ENCODE measurements at regions not wholly inside any gene's neighbourhood (a gene's known extent, or its start where the extent isn't known, plus 50 kb on each side); places are given as distances from the start of the nearest gene placed in this dataset.
"Not testable (repeated sequence)": the region's sequence is repeated elsewhere in the genome, so short reads cannot be mapped to it uniquely, and the experiment has no call there.

GRCh38 chr20:47999166-47999565 lies 213.9 kb upstream of the SULF2 start:
- H3K9me3 Mint-ChIP-seq: peaks cover 0 to 15% (median 3%) of the 10 kb centered on the region in 3 donors
- H3K4me3 Mint-ChIP-seq: no peak overlapping the region
- no peaks in the 10 kb centered on the region for H3K36me3 Mint-ChIP-seq
- peaks cover 20 to 22% (median 20%) of the 10 kb centered on the region in 3 donors for H3K4me1 Mint-ChIP-seq
- no peaks in the 10 kb centered on the region for H3K27me3 Mint-ChIP-seq
- H3K27ac Mint-ChIP-seq: no peak overlapping the region

- peaks cover 0 to 13% (median 2%) of the 10 kb centered on the region in 3 donors for H3K9me3 Mint-ChIP-seq
- H3K27ac Mint-ChIP-seq: no peak overlapping the region
- no peaks in the 10 kb centered on the region for H3K27me3 Mint-ChIP-seq
- peaks cover 15 to 20% (median 18%) of the 10 kb centered on the region in 3 donors for H3K4me1 Mint-ChIP-seq
- no peaks in the 10 kb centered on the region for H3K36me3 Mint-ChIP-seq
- H3K4me3 Mint-ChIP-seq: no peak overlapping the region
These were observed 213.5 kb upstream of the SULF2 start for GRCh38 chr20:47998736-47999135.

- Mint-ChIP-seq H3K36me3 (peaks cover 4% of the 10 kb centered on the region), H3K27me3 (peaks cover 6% of the 10 kb centered on the region), H3K9me3 (peaks cover 4 to 8% (median 5%) of the 10 kb centered on the region in 3 donors), H3K4me1 (no peaks in the 10 kb centered on the region), H3K27ac (no peak overlapping the region), H3K4me3 (no peak overlapping the region)
These were observed 210.4 kb upstream of the SULF2 start for GRCh38 chr20:47995661-47996060.

GRCh38 chr20:47993817-47994216 lies 208.5 kb upstream of the SULF2 start:
- H3K27ac Mint-ChIP-seq: no peak overlapping the region
- H3K4me1 Mint-ChIP-seq: no peaks in the 10 kb centered on the region
- H3K9me3 Mint-ChIP-seq: peaks cover 4 to 8% (median 5%) of the 10 kb centered on the region in 3 donors
- no peak overlapping the region for H3K4me3 Mint-ChIP-seq
- peaks cover 6% of the 10 kb centered on the region for H3K27me3 Mint-ChIP-seq
- H3K36me3 Mint-ChIP-seq: peaks cover 4% of the 10 kb centered on the region

GRCh38 chr20:47993035-47993755 lies 207.9 kb upstream of the SULF2 start:
- no peaks in the 10 kb centered on the region for H3K4me1 Mint-ChIP-seq
- H3K27ac Mint-ChIP-seq: no peak overlapping the region
- no peak overlapping the region for H3K4me3 Mint-ChIP-seq
- peaks cover 8% of the 10 kb centered on the region for H3K27me3 Mint-ChIP-seq
- H3K36me3 Mint-ChIP-seq: peaks cover 4% of the 10 kb centered on the region
- peaks cover 4 to 8% (median 5%) of the 10 kb centered on the region in 3 donors for H3K9me3 Mint-ChIP-seq

- H3K27me3 Mint-ChIP-seq: peaks cover 8% of the 10 kb centered on the region
- peaks cover 4 to 8% (median 5%) of the 10 kb centered on the region in 3 donors for H3K9me3 Mint-ChIP-seq
- no peak overlapping the region for H3K27ac Mint-ChIP-seq
- H3K4me3 Mint-ChIP-seq: no peak overlapping the region
- peaks cover 6% of the 10 kb centered on the region for H3K36me3 Mint-ChIP-seq
- no peaks in the 10 kb centered on the region for H3K4me1 Mint-ChIP-seq
These were observed 206.7 kb upstream of the SULF2 start for GRCh38 chr20:47991875-47992488.

GRCh38 chr20:47990507-47991150 lies 205.3 kb upstream of the SULF2 start:
- Mint-ChIP-seq H3K27ac (no peak overlapping the region), H3K4me1 (no peaks in the 10 kb centered on the region), H3K4me3 (no peak overlapping the region), H3K27me3 (peaks cover 8% of the 10 kb centered on the region), H3K36me3 (peaks cover 7% of the 10 kb centered on the region), H3K9me3 (peaks cover 4 to 8% (median 5%) of the 10 kb centered on the region in 3 donors)

GRCh38 chr20:47989957-47990356 lies 204.7 kb upstream of the SULF2 start:
- Mint-ChIP-seq H3K4me1 (no peaks in the 10 kb centered on the region), H3K27me3 (peaks cover 8% of the 10 kb centered on the region), H3K4me3 (no peak overlapping the region), H3K9me3 (peaks cover 4 to 8% (median 5%) of the 10 kb centered on the region in 3 donors), H3K27ac (no peak overlapping the region), H3K36me3 (peaks cover 7% of the 10 kb centered on the region)

- H3K4me1 Mint-ChIP-seq: peaks cover 0 to 2% (median 0%) of the 10 kb centered on the region in 3 donors
- H3K36me3 Mint-ChIP-seq: peaks cover 7% of the 10 kb centered on the region
- H3K27ac Mint-ChIP-seq: no peak overlapping the region
- peaks cover 3 to 8% (median 5%) of the 10 kb centered on the region in 3 donors for H3K9me3 Mint-ChIP-seq
- peaks cover 8% of the 10 kb centered on the region for H3K27me3 Mint-ChIP-seq
- no peak overlapping the region for H3K4me3 Mint-ChIP-seq
These were observed 203.4 kb upstream of the SULF2 start for GRCh38 chr20:47988676-47989075.

GRCh38 chr20:47985092-47985850 lies 200.0 kb upstream of the SULF2 start:
- peaks cover 5% of the 10 kb centered on the region for H3K27me3 Mint-ChIP-seq
- H3K4me1 Mint-ChIP-seq: peaks cover 0 to 9% (median 6%) of the 10 kb centered on the region in 3 donors
- H3K27ac Mint-ChIP-seq: no peak overlapping the region
- H3K9me3 Mint-ChIP-seq: peaks cover 0 to 4% (median 0%) of the 10 kb centered on the region in 3 donors
- peaks cover 2% of the 10 kb centered on the region for H3K36me3 Mint-ChIP-seq
- no peak overlapping the region for H3K4me3 Mint-ChIP-seq

- Mint-ChIP-seq H3K4me3 (peak overlapping the region in 1 of 4 donors; percentile 34), H3K36me3 (peaks cover 2% of the 10 kb centered on the region), H3K27me3 (peaks cover 5% of the 10 kb centered on the region), H3K9me3 (peaks cover 0 to 4% (median 0%) of the 10 kb centered on the region in 3 donors), H3K4me1 (peaks cover 0 to 9% (median 6%) of the 10 kb centered on the region in 3 donors), H3K27ac (no peak overlapping the region)
These were observed 199.2 kb upstream of the SULF2 start for GRCh38 chr20:47984437-47984836.

- not testable (repeated sequence) for H3K9me3 Mint-ChIP-seq
These were observed 198.4 kb upstream of the SULF2 start for GRCh38 chr20:47983642-47984041.

GRCh38 chr20:47982574-47983360 lies 197.5 kb upstream of the SULF2 start:
- Mint-ChIP-seq H3K4me1 (peaks cover 5 to 12% (median 6%) of the 10 kb centered on the region in 3 donors), H3K4me3 (peak overlapping the region in 2 of 4 donors; percentile 60 to 68), H3K27me3 (peaks cover 3% of the 10 kb centered on the region), H3K9me3 (peaks cover 0 to 4% (median 0%) of the 10 kb centered on the region in 3 donors), H3K36me3 (peaks cover 2% of the 10 kb centered on the region), H3K27ac (peak overlapping the region in 2 of 3 donors; percentile 39 to 46)

More at GRCh38 chr20:47983642-47984041, 198.4 kb upstream of the SULF2 start:
- H3K27me3 Mint-ChIP-seq, H3K36me3 Mint-ChIP-seq, H3K27ac Mint-ChIP-seq: not testable (repeated sequence)
- Mint-ChIP-seq H3K4me3 (peak overlapping the region in 2 of 4 donors; percentile 34 to 68), H3K4me1 (peaks cover 5 to 12% (median 6%) of the 10 kb centered on the region in 3 donors)

GRCh38 chr20:47981222-47981621 lies 195.9 kb upstream of the SULF2 start:
- peaks cover 5 to 15% (median 8%) of the 10 kb centered on the region in 3 donors for H3K4me1 Mint-ChIP-seq
- H3K9me3 Mint-ChIP-seq: peaks cover 0 to 4% (median 0%) of the 10 kb centered on the region in 3 donors
- peaks cover 6% of the 10 kb centered on the region for H3K27me3 Mint-ChIP-seq
- H3K27ac Mint-ChIP-seq: no peak overlapping the region
- H3K4me3 Mint-ChIP-seq: no peak overlapping the region
- no peaks in the 10 kb centered on the region for H3K36me3 Mint-ChIP-seq

Data from IgD-negative memory B cell (primary cell).